ENCODE measurements at regions not wholly inside any gene's neighbourhood (a gene's known extent, or its start where the extent isn't known, plus 50 kb on each side); places are given as distances from the start of the nearest gene placed in this dataset.

DNA sequence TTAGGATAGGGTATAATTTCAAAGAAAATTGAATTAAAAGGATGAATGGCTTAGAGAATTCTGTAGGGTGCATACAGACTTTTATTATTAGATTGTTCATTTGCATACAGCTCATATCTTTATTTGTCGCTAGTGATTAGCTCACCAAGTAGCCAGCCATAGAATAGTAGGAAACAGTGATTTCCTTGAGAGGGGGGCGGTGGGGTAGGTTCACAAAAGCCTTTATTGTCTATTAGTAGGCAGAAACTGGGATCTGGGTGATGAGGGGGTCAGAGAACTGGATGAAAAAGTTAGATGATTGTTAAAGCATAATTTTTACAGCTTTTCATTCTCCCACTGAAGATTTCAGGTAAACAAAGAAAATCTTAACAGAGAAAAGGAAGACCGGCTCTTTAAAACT is 77.6 kb upstream of the RAP2B start:
- Histone ChIP-seq H3K36me3 (ENCODE audit: control insufficient read depth in 2 of 2, extremely low read depth in 1 of 2, insufficient read depth in 2 of 2, low read length in 2 of 2) (no peaks in the 10 kb centered on the region), H3K9ac (replicated peaks; ENCODE audit: extremely low read depth, insufficient read depth, low read length) (peak overlapping the region; percentile 51), H2AFZ (ENCODE audit: low read depth, low read length) (peak overlapping the region; percentile 83), H3K4me2 (ENCODE audit: insufficient read depth, low read length) (peak overlapping the region; percentile 52), H3K4me1 (ENCODE audit: control insufficient read depth, extremely low read depth, insufficient read depth, low read length) (peaks cover 12% of the 10 kb centered on the region), H3K4me3 (replicated peaks in 1 of 3; ENCODE audit: insufficient read depth in 1 of 3, low read depth in 1 of 3, low read length in 3 of 3) (no peak overlapping the region), H3K27me3 (ENCODE audit: control insufficient read depth in 2 of 2, insufficient read depth in 2 of 2, low read length in 2 of 2) (no peaks in the 10 kb centered on the region), H3K27ac (ENCODE audit: insufficient read depth, low read depth, low read length) (peak overlapping the region; percentile 43), H3K9me1 (replicated peaks; ENCODE audit: control insufficient read depth, extremely low read depth, insufficient read depth, low read length) (no peaks in the 10 kb centered on the region), H3K79me2 (ENCODE audit: control insufficient read depth, insufficient read depth, low read length) (no peaks in the 10 kb centered on the region), H3K9me3 (replicated peaks; ENCODE audit: control insufficient read depth, insufficient read depth, low read length) (no peaks in the 10 kb centered on the region), H4K20me1 (replicated peaks; ENCODE audit: control insufficient read depth, extremely low read depth, insufficient read depth, low read length) (no peaks in the 10 kb centered on the region)
- DNase-seq (ENCODE audit: low read depth, low spot score): peak; percentile 73
- no TSS peak for BruUV-seq (replicated peaks)
- no peak for TF ChIP-seq POLR2AphosphoS5 (IDR thresholded peaks at IDR 0.05; ENCODE audit: insufficient read depth, low read depth, low read length)
- no peak for TF ChIP-seq POLR2A (IDR thresholded peaks at IDR 0.05; ENCODE audit: low read depth, low read length)
- TF ChIP-seq MAX (IDR thresholded peaks at IDR 0.05; ENCODE audit: insufficient read depth, insufficient read length): no peak
- dilution Hi-C loops (cut with MboI; ENCODE audit: extremely low pct_ligation_motif_present, low sequenced_read_pairs) (no loop called here), intact Hi-C loops (cut with micrococcal nuclease) (no loop called here)
- FAIRE-seq: peak; percentile 53
- CTCF ChIA-PET: interaction anchor here (1.0 to 1.6 kb wide), 3 partner anchors 9 to 76 kb away, joined by 3 to 5 read pairs (median 3); no protein-coding TSS in a partner anchor
- POLR2A ChIA-PET: no interaction called here

DNA sequence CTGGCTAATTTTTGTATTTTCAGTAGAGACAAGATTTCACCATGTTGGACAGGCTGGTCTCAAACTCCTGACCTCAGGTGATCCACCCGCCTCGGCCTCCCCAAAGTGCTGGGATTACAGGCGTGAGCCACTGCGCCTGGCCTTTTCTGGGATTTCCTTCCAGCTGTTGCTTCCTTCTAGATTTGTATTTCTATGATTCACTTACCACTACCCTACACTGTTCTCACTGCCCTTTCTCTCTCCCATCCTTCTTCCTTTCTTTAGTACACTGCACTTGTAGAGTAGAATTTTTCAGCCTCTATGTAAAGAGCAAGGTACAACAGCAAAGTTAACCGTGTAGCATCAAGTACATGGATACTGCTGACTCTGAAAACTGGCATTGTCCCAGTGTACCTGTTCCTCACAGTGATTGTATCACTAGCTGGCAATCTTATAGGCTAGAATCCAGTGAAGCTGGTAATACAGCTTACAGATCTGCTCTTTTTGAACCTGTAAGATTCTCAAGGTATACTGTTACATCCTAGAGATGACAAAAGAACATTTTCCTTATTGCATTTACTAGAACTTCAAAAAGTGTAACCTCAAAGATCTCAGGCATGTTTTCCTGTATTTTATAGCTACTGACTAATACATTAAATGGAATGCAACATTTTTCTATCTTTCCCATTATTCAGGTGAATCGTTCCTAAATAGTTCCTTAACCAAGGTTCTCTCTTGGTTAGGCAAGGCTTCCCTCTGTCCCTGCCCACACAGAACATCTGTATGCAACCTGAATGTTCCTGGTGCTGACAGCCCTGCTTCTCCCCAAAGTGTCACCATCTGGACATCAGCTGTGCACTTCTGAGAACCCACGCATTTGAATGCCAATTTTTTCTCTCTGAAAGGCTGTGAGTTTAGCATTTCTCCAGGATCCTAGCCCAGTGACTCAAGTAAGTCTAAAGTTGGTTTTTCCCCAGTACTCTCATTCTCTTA is 74.1 kb upstream of the RAP2B start:
- ChIA-PET POLR2A (no interaction called here), CTCF (interaction anchor here (1.5 kb wide), 1 partner anchor 36 kb away, joined by 3 read pairs; no protein-coding TSS in a partner anchor)
- Histone ChIP-seq H3K27ac (ENCODE audit: insufficient read depth, low read depth, low read length) (no peak overlapping the region), H3K9ac (replicated peaks; ENCODE audit: extremely low read depth, insufficient read depth, low read length) (no peak overlapping the region), H3K79me2 (ENCODE audit: control insufficient read depth, insufficient read depth, low read length) (no peaks in the 10 kb centered on the region), H3K4me2 (ENCODE audit: insufficient read depth, low read length) (no peak overlapping the region), H2AFZ (ENCODE audit: low read depth, low read length) (no peak overlapping the region), H3K27me3 (ENCODE audit: control insufficient read depth in 2 of 2, insufficient read depth in 2 of 2, low read length in 2 of 2) (no peaks in the 10 kb centered on the region), H4K20me1 (replicated peaks; ENCODE audit: control insufficient read depth, extremely low read depth, insufficient read depth, low read length) (no peaks in the 10 kb centered on the region), H3K4me1 (ENCODE audit: control insufficient read depth, extremely low read depth, insufficient read depth, low read length) (peaks cover 12% of the 10 kb centered on the region), H3K36me3 (ENCODE audit: control insufficient read depth in 2 of 2, extremely low read depth in 1 of 2, insufficient read depth in 2 of 2, low read length in 2 of 2) (no peaks in the 10 kb centered on the region), H3K4me3 (replicated peaks in 1 of 3; ENCODE audit: insufficient read depth in 1 of 3, low read depth in 1 of 3, low read length in 3 of 3) (no peak overlapping the region), H3K9me3 (replicated peaks; ENCODE audit: control insufficient read depth, insufficient read depth, low read length) (no peaks in the 10 kb centered on the region), H3K9me1 (replicated peaks; ENCODE audit: control insufficient read depth, extremely low read depth, insufficient read depth, low read length) (no peaks in the 10 kb centered on the region)
- no peak for TF ChIP-seq EZH2 (IDR thresholded peaks at IDR 0.05; ENCODE audit: borderline replicate concordance, low read depth, low read length, severe bottlenecking)
- no peak for TF ChIP-seq FOS (IDR thresholded peaks at IDR 0.05; ENCODE audit: borderline replicate concordance, insufficient read depth, low read length)
- TF ChIP-seq JUN (IDR thresholded peaks at IDR 0.05; ENCODE audit: borderline replicate concordance, insufficient read depth, insufficient read length, low read depth): no peak
- no peak for TF ChIP-seq GATA2 (IDR thresholded peaks at IDR 0.05; ENCODE audit: insufficient read depth, insufficient read length, low read depth, low read length)
- TF ChIP-seq POLR2A (IDR thresholded peaks at IDR 0.05; ENCODE audit: low read depth, low read length): no peak
- intact Hi-C loops (cut with micrococcal nuclease): no loop called here
- dilution Hi-C loops (cut with MboI; ENCODE audit: extremely low pct_ligation_motif_present, low sequenced_read_pairs): no loop called here
- no peak for FAIRE-seq
- DNase-seq (ENCODE audit: low read depth, low spot score): no peak
- no TSS peak for BruUV-seq (replicated peaks)
